Effector memory CD8-positive, alpha-beta T cell (primary cell): ENCODE measurements at regions not wholly inside any gene's neighbourhood (a gene's known extent, or its start where the extent isn't known, plus 50 kb on each side); places are given as distances from the start of the nearest gene placed in this dataset.

Experiments
- ATAC-seq: fragments of 150-1000 bp; cut with Tn5 transposase; replicated peaks from 2 replicates; pipeline ENCODE4 v1.10.0; 2021; ENCODE audit warnings: mild to moderate bottlenecking, moderate library complexity
- DNase-seq, 3 experiments: peaks; one replicate each; pipeline ENCODE4 v3.0.0; 2021
- H3K27ac Mint-ChIP-seq, 2 donors: one replicate each; pipeline ENCODE4 v1.8.0; 2022; ENCODE audit warnings: mild to moderate bottlenecking in 2 of 2, mixed read lengths in 2 of 2, moderate library complexity in 2 of 2
- H3K27me3 Mint-ChIP-seq, 2 donors: one replicate each; pipeline ENCODE4 v1.8.0; 2022; ENCODE audit warnings: mixed read lengths in 2 of 2
- H3K36me3 Mint-ChIP-seq: one replicate; pipeline ENCODE4 v1.8.0; 2022; ENCODE audit warnings: mild to moderate bottlenecking, moderate library complexity, mixed read lengths; ENCODE audit not compliant: insufficient read depth
- H3K4me1 Mint-ChIP-seq, 2 donors: one replicate each; pipeline ENCODE4 v1.8.0; 2022; ENCODE audit warnings: low read depth in 2 of 2, mixed read lengths in 2 of 2
- H3K4me3 Mint-ChIP-seq, 2 donors: one replicate each; pipeline ENCODE4 v1.8.0; 2022; ENCODE audit warnings: mild to moderate bottlenecking in 2 of 2, mixed read lengths in 2 of 2, moderate library complexity in 2 of 2
- H3K9me3 Mint-ChIP-seq, 2 donors: one replicate each; pipeline ENCODE4 v1.8.0; 2022; ENCODE audit warnings: mixed read lengths in 2 of 2

DNA sequence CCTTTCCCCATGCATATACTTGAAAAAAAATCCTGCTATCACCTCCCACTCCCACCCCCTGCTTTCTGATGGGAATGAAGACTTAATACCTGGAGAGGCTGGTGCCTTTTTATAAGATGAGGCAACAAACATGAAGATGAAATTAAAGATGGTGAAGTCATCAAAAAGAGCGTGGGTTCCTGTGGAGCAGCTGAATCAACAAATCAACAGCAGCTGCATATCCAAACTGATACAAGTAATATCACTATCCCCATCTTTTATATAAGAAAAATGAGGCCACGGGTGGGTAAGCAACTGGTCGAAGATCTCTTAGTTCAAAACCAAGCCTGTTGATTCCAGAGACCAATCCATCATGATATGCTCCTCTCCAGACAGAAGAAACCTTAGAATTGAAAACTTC is 268.5 kb downstream of the ENC1 start:
- Mint-ChIP-seq H3K36me3 (no peaks in the 10 kb centered on the region), H3K27me3 (no peaks in the 10 kb centered on the region), H3K27ac (no peak overlapping the region), H3K4me3 (no peak overlapping the region), H3K4me1 (no peaks in the 10 kb centered on the region), H3K9me3 (no peaks in the 10 kb centered on the region)
- ATAC-seq (no peak), DNase-seq (no peak)

DNA sequence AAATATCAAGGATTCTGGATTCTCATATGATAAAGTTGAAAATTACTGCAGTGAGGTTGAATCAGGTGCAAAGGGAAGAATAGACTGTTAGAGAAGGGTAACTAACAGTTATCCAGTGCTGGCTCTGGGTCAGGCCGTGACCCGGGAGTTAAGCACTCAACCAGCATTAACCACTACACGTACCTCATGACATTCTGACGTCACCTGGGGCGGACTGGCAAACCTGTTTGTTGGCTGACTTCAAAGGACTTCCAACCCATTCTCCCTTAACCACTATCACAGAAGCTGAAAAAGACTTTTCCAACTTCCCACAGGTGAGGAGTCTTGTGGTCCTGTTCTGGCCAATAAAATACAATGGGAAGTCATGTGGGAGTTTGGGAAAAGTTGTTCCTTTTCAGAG is 268.9 kb downstream of the ENC1 start:
- no peaks in the 10 kb centered on the region for H3K9me3 Mint-ChIP-seq
- H3K4me3 Mint-ChIP-seq = no peak overlapping the region
- no peaks in the 10 kb centered on the region for H3K36me3 Mint-ChIP-seq
- H3K27ac Mint-ChIP-seq = no peak overlapping the region
- H3K4me1 Mint-ChIP-seq = no peaks in the 10 kb centered on the region
- no peaks in the 10 kb centered on the region for H3K27me3 Mint-ChIP-seq
- ATAC-seq = no peak
- no peak for DNase-seq

- no peaks in the 10 kb centered on the region for H3K9me3 Mint-ChIP-seq
- ATAC-seq = no peak
Measured at GRCh38 chr5:74370168-74370567, 270.4 kb downstream of the ENC1 start.

DNA sequence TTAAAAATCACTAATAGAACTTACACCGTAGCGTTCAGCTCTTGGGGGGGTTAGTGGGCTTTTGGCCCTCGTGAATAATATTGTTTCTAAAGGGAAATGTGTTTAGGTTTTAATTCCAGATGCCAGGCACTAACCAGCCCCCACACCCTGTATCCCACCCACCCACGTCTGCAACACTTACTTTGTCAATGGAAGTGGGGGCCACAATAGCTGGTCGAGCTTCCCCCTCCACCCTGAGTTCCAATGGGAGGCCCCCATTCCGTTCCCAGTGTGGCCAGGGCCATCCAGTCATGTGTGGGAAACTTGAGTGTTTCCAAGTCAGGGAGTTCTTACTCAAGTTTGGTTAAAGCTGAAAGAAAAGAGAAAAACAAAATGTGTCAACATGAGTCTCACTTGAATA is 271.4 kb downstream of the ENC1 start:
- ATAC-seq = no peak
- Mint-ChIP-seq H3K27ac (no peak overlapping the region), H3K27me3 (peaks cover 0 to 8% of the 10 kb centered on the region in 2 donors), H3K36me3 (no peaks in the 10 kb centered on the region), H3K9me3 (no peaks in the 10 kb centered on the region), H3K4me1 (no peaks in the 10 kb centered on the region), H3K4me3 (no peak overlapping the region)
- no peak for DNase-seq

More at GRCh38 chr5:74370168-74370567, 270.4 kb downstream of the ENC1 start:
- H3K4me3 Mint-ChIP-seq = no peak overlapping the region
- no peaks in the 10 kb centered on the region for H3K36me3 Mint-ChIP-seq
- no peak for DNase-seq
- no peak overlapping the region for H3K27ac Mint-ChIP-seq
- H3K4me1 Mint-ChIP-seq = no peaks in the 10 kb centered on the region
- no peaks in the 10 kb centered on the region for H3K27me3 Mint-ChIP-seq

DNA sequence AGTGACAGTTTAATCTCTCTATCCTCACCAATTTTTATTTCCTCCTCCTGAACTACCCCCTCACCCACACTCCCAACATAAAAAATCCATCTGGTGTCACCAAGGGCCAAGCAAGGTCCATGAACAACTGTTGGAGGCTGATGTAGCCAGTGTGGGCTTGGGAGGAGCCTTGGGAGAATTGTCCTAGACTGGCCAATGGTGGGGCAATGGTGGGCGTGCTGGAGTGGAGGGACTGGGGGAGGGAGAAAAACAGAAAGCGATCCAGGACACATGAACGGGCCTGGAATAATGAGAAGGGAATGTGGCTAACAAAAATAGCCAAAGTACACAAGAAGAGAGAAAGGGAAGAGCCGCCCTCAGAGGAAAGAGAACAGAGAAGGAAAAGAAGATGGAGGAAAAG is 272.6 kb downstream of the ENC1 start:
- Mint-ChIP-seq H3K4me1 (no peaks in the 10 kb centered on the region), H3K36me3 (no peaks in the 10 kb centered on the region), H3K27me3 (peaks cover 0 to 21% of the 10 kb centered on the region in 2 donors), H3K4me3 (no peak overlapping the region), H3K27ac (no peak overlapping the region), H3K9me3 (no peaks in the 10 kb centered on the region)
- ATAC-seq (no peak), DNase-seq (no peak)

DNA sequence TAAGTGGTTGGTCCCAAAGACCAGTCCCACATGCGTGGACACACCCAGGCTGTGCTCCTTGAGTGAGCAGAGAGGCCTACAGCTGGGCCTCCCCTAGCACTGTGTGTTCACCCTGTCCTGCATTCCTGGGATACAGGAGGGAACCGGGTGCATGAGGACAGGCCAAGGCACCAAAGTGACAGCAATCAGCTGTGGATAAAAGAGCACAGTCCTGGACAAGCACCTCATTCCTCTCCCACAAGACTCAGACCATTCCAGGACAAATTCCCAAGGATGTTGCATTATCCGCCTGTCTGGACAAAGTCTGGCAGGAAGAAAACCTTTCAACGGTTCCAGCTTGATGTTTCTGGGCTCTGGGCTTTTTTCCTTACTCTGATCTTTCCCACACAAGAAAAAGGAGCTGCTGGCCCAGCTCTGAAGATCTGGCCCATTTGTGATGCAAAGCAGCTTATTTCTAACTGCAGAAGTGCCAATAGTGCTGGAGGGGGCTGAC is 273.2 kb downstream of the ENC1 start:
- H3K4me1 Mint-ChIP-seq = no peaks in the 10 kb centered on the region
- H3K4me3 Mint-ChIP-seq = no peak overlapping the region
- ATAC-seq (no peak), DNase-seq (no peak)
- no peak overlapping the region for H3K27ac Mint-ChIP-seq
- H3K36me3 Mint-ChIP-seq = no peaks in the 10 kb centered on the region
- no peaks in the 10 kb centered on the region for H3K9me3 Mint-ChIP-seq
- peaks cover 0 to 21% of the 10 kb centered on the region in 2 donors for H3K27me3 Mint-ChIP-seq

DNA sequence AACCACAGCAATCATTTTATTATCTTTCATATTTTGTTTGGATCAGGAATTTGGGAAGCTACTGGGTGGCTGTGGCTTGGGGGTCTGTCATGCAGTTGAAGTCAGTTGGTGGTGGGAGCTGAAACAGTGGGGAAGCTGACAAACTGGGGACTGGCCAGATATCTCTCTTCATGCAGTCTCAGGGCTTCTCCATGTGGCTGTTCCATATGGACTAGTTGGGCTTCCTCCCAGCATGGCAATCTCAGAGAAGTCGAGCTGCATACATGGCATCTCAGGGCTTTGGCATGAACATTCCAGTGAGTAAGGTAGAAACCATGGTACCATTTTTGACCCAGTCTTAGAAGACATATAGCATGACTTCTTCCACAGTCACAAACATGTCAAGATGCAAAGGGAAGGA is 274.8 kb downstream of the ENC1 start:
- Mint-ChIP-seq H3K27me3 (peaks cover 0 to 34% of the 10 kb centered on the region in 2 donors), H3K4me1 (no peaks in the 10 kb centered on the region), H3K4me3 (no peak overlapping the region), H3K36me3 (no peaks in the 10 kb centered on the region), H3K9me3 (no peaks in the 10 kb centered on the region), H3K27ac (no peak overlapping the region)
- ATAC-seq = no peak
- DNase-seq = no peak

- Mint-ChIP-seq H3K4me3 (no peak overlapping the region), H3K27me3 (peaks cover 0 to 34% of the 10 kb centered on the region in 2 donors), H3K9me3 (no peaks in the 10 kb centered on the region), H3K27ac (no peak overlapping the region), H3K36me3 (no peaks in the 10 kb centered on the region), H3K4me1 (no peaks in the 10 kb centered on the region)
- DNase-seq = no peak
- no peak for ATAC-seq
Measured at GRCh38 chr5:74364507-74364906, 276.0 kb downstream of the ENC1 start.

- DNase-seq (no peak), ATAC-seq (no peak)
- Mint-ChIP-seq H3K4me1 (no peaks in the 10 kb centered on the region), H3K27ac (no peak overlapping the region), H3K9me3 (no peaks in the 10 kb centered on the region), H3K4me3 (no peak overlapping the region), H3K27me3 (peaks cover 0 to 35% of the 10 kb centered on the region in 2 donors), H3K36me3 (no peaks in the 10 kb centered on the region)
Measured at GRCh38 chr5:74363603-74364205, 276.8 kb downstream of the ENC1 start.

GRCh38 chr5:74361406-74362358 is 278.8 kb downstream of the ENC1 start:
- ATAC-seq (no peak), DNase-seq (no peak)
- no peaks in the 10 kb centered on the region for H3K36me3 Mint-ChIP-seq
- no peaks in the 10 kb centered on the region for H3K4me1 Mint-ChIP-seq
- no peak overlapping the region for H3K4me3 Mint-ChIP-seq
- no peaks in the 10 kb centered on the region for H3K9me3 Mint-ChIP-seq
- peaks cover 0 to 45% of the 10 kb centered on the region in 2 donors for H3K27me3 Mint-ChIP-seq
- H3K27ac Mint-ChIP-seq = no peak overlapping the region

- Mint-ChIP-seq H3K4me1 (no peaks in the 10 kb centered on the region), H3K36me3 (no peaks in the 10 kb centered on the region), H3K27ac (no peak overlapping the region), H3K4me3 (no peak overlapping the region), H3K9me3 (no peaks in the 10 kb centered on the region), H3K27me3 (peaks cover 0 to 45% of the 10 kb centered on the region in 2 donors)
- no peak for ATAC-seq
- no peak for DNase-seq
Measured at GRCh38 chr5:74360535-74361210, 279.9 kb downstream of the ENC1 start.

- no peaks in the 10 kb centered on the region for H3K4me1 Mint-ChIP-seq
- H3K27ac Mint-ChIP-seq = no peak overlapping the region
- no peak for ATAC-seq
- no peaks in the 10 kb centered on the region for H3K36me3 Mint-ChIP-seq
- no peak overlapping the region for H3K4me3 Mint-ChIP-seq
- no peaks in the 10 kb centered on the region for H3K9me3 Mint-ChIP-seq
- H3K27me3 Mint-ChIP-seq = peaks cover 0 to 32% of the 10 kb centered on the region in 2 donors
- no peak for DNase-seq
Measured at GRCh38 chr5:74357827-74358226, 282.7 kb downstream of the ENC1 start.

DNA sequence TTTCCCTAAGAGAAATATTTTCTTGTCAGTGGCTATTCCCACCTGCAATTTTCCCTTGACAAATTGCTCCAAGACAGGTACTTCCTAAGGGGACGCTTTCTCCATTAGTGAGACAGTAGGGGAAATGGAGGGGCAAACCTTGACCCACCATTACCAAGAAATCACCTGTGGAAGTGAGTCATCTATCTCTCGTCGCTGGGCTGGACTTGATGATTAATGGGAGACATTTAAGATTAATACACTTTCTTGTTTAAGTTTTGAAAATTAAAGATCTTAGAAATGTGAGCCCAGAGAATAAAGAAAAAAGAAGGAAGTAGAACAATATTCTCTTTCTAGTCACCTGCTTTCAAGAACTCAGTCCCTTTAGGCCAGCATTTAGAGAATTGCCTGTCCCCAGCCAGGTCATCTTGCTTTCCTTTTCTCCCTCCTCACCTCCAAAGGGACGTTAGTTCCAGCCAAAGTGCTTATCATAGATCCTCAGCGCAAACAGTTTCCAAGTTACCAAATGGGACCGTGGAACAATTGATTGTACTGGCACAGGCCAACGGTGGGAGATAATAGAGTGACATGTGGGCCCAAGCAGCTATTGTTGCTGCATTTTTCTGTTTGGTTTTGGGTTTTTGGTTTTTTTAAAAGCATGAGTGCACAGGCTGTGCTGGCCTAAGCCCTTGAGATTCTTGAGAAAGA is 284.4 kb downstream of the ENC1 start:
- no peak for DNase-seq
- no peaks in the 10 kb centered on the region for H3K4me1 Mint-ChIP-seq
- no peak overlapping the region for H3K27ac Mint-ChIP-seq
- no peaks in the 10 kb centered on the region for H3K36me3 Mint-ChIP-seq
- H3K27me3 Mint-ChIP-seq = peaks cover 13 to 37% of the 10 kb centered on the region in 2 donors
- no peaks in the 10 kb centered on the region for H3K9me3 Mint-ChIP-seq
- ATAC-seq = no peak
- no peak overlapping the region for H3K4me3 Mint-ChIP-seq
